PFSK-1 (cell line): ENCODE measurements at regions not wholly inside any gene's neighbourhood (a gene's known extent, or its start where the extent isn't known, plus 50 kb on each side); places are given as distances from the start of the nearest gene placed in this dataset.

Experiments used
- POLR2AphosphoS5 ChIP-seq: IDR thresholded peaks from 2 replicates; pipeline ENCODE4 v1.6.1; 2012; ENCODE audit warnings: low read depth, mild to moderate bottlenecking, control low read depth, low read length, moderate library complexity
- SIN3A ChIP-seq: IDR thresholded peaks from 2 replicates; pipeline ENCODE4 v1.6.1; 2012; ENCODE audit warnings: mild to moderate bottlenecking, low read length, moderate library complexity, borderline replicate concordance; ENCODE audit not compliant: insufficient read depth
- TAF1 ChIP-seq: IDR thresholded peaks from 2 replicates; pipeline ENCODE4 v1.6.1; 2012; ENCODE audit warnings: low read length, control low read depth, borderline replicate concordance; ENCODE audit not compliant: insufficient read depth

DNA sequence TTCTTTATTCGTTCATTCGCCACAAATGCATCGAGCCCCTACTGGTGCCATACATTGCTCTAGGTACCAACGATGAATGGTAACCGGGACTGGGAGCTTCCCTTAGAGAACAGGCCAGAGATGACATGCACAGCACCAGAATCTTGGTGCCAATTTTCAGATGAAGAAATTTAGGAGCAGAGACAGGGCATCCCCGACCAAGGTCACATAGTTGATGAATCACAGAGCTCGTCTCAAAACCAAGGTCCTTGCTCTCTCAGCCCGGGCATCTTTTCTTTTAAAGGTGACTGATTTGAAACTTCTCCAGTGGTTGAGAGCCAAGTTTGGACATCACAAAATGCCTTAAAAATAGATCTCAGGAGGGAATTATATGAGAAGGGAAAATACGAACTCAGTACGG, 73.2 kb upstream of the C16orf82 start:
- TF ChIP-seq TAF1 (no peak), POLR2AphosphoS5 (no peak), SIN3A (no peak)
